ENCODE measurements at regions not wholly inside any gene's neighbourhood (a gene's known extent, or its start where the extent isn't known, plus 50 kb on each side); places are given as distances from the start of the nearest gene placed in this dataset.
A peak's percentile ranks its signal among the peaks of the same experiment; 100 is the strongest.

- Mint-ChIP-seq H3K36me3 (peaks cover 25 to 30% of the 10 kb centered on the region in 2 donors), H3K27me3 (ENCODE audit: low read depth in 3 of 3) (peaks cover 0 to 2% (median 1%) of the 10 kb centered on the region in 3 donors), H3K4me1 (peaks cover 40% of the 10 kb centered on the region), H3K4me3 (no peak overlapping the region), H3K27ac (peak overlapping the region in 2 of 7 donors; percentile 41 to 59), H3K9me3 (peaks cover 0 to 2% (median 0%) of the 10 kb centered on the region in 7 donors)
- peaks cover 0 to 8% of the 10 kb centered on the region in 2 donors for H3K36me3 ChIP-seq (replicated peaks in 1 of 2; ENCODE audit: control insufficient read depth in 1 of 2, insufficient read depth in 2 of 2, low read length in 2 of 2)
- H3K4me3 ChIP-seq (replicated peaks in 1 of 3; ENCODE audit: low read depth in 2 of 3, low read length in 3 of 3): no peak overlapping the region
- H3K4me1 ChIP-seq (ENCODE audit: control insufficient read depth in 1 of 2, insufficient read depth in 2 of 2, low read length in 2 of 2): peaks cover 25 to 42% of the 10 kb centered on the region in 2 donors
- TF ChIP-seq CTCF (IDR thresholded peaks at IDR 0.05): no peak
- H3K9ac ChIP-seq (ENCODE audit: insufficient read depth, low read length, poor library complexity, severe bottlenecking): no peak overlapping the region
- WGBS (ENCODE audit: insufficient coverage): 100% methylated on average over 2 of the region's 4 CpGs
- H3K27me3 ChIP-seq (ENCODE audit: control insufficient read depth in 2 of 2, insufficient read depth in 2 of 2, low read length in 2 of 2): no peaks in the 10 kb centered on the region
- no peaks in the 10 kb centered on the region for H3K9me3 ChIP-seq (replicated peaks in 1 of 2; ENCODE audit: control insufficient read depth in 1 of 2, insufficient read depth in 1 of 2, low read length in 2 of 2)
- intact Hi-C loops (cut with micrococcal nuclease): no loop called here
- no peak overlapping the region for H3K4me2 ChIP-seq (replicated peaks; ENCODE audit: extremely low read depth, low read length, poor library complexity, severe bottlenecking)
- no peak for DNase-seq
- no peaks in the 10 kb centered on the region for H4K20me1 ChIP-seq (ENCODE audit: insufficient read depth, low read length)
- peaks cover 26% of the 10 kb centered on the region for H3K79me2 ChIP-seq (ENCODE audit: insufficient read depth, low read length)
- H2AFZ ChIP-seq (ENCODE audit: insufficient read depth, low read depth, low read length, poor library complexity, severe bottlenecking): no peak overlapping the region
- no peak overlapping the region for H3K27ac ChIP-seq (ENCODE audit: low read depth in 1 of 2, low read length in 2 of 2)
These were observed 214.7 kb upstream of the RTL1 start for GRCh38 chr14:101118233-101118632.

GRCh38 chr14:101118746-101119591 lies 215.4 kb upstream of the RTL1 start:
- Histone ChIP-seq H4K20me1 (ENCODE audit: insufficient read depth, low read length) (no peaks in the 10 kb centered on the region), H3K4me2 (replicated peaks; ENCODE audit: extremely low read depth, low read length, poor library complexity, severe bottlenecking) (peak overlapping the region; percentile 90), H3K4me1 (ENCODE audit: control insufficient read depth in 1 of 2, insufficient read depth in 2 of 2, low read length in 2 of 2) (peaks cover 25 to 42% of the 10 kb centered on the region in 2 donors), H3K9me3 (replicated peaks in 1 of 2; ENCODE audit: control insufficient read depth in 1 of 2, insufficient read depth in 1 of 2, low read length in 2 of 2) (no peaks in the 10 kb centered on the region), H3K27me3 (ENCODE audit: control insufficient read depth in 2 of 2, insufficient read depth in 2 of 2, low read length in 2 of 2) (no peaks in the 10 kb centered on the region), H3K27ac (ENCODE audit: low read depth in 1 of 2, low read length in 2 of 2) (peak overlapping the region in 1 of 2 donors; percentile 97), H3K79me2 (ENCODE audit: insufficient read depth, low read length) (peaks cover 26% of the 10 kb centered on the region), H3K9ac (ENCODE audit: insufficient read depth, low read length, poor library complexity, severe bottlenecking) (no peak overlapping the region), H2AFZ (ENCODE audit: insufficient read depth, low read depth, low read length, poor library complexity, severe bottlenecking) (no peak overlapping the region), H3K4me3 (replicated peaks in 1 of 3; ENCODE audit: low read depth in 2 of 3, low read length in 3 of 3) (peak overlapping the region in 1 of 3 experiments; percentile 89), H3K36me3 (replicated peaks in 1 of 2; ENCODE audit: control insufficient read depth in 1 of 2, insufficient read depth in 2 of 2, low read length in 2 of 2) (peaks cover 0 to 8% of the 10 kb centered on the region in 2 donors)
- no peak for TF ChIP-seq CTCF (IDR thresholded peaks at IDR 0.05)
- H3K4me3 Mint-ChIP-seq: peak overlapping the region in 1 of 2 donors; percentile 98
- peaks cover 0 to 1% (median 0%) of the 10 kb centered on the region in 3 donors for H3K27me3 Mint-ChIP-seq (ENCODE audit: low read depth in 3 of 3)
- intact Hi-C loops (cut with micrococcal nuclease): no loop called here
- H3K4me1 Mint-ChIP-seq: peaks cover 40% of the 10 kb centered on the region
- peaks cover 0 to 2% (median 0%) of the 10 kb centered on the region in 7 donors for H3K9me3 Mint-ChIP-seq
- H3K36me3 Mint-ChIP-seq: peaks cover 29 to 30% of the 10 kb centered on the region in 2 donors
- 84% methylated on average over 14 of the region's 20 CpGs for WGBS (ENCODE audit: insufficient coverage)
- peak in 1 of 3 donors; percentile 3 for DNase-seq
- H3K27ac Mint-ChIP-seq: peak overlapping the region; percentile 22 to 99 (median 51)

All from CD14-positive monocyte (primary cell).